SK-N-SH (cell line): ENCODE measurements at regions not wholly inside any gene's neighbourhood (a gene's known extent, or its start where the extent isn't known, plus 50 kb on each side); places are given as distances from the start of the nearest gene placed in this dataset.

ENCODE experiments used
- CTCF ChIA-PET: fragments of 300-600, 350-600 bp; formaldehyde crosslinking; extraction: SDS; loops from one replicate; lab custom pipeline; 2021; lab: Yijun Ruan, JAX
- POLR2A ChIA-PET: fragments of 350-600 bp; sonication (Branson Sonifier 250); formaldehyde crosslinking; extraction: SDS; loops from one replicate; lab custom pipeline; 2020; ENCODE audit warnings: antibody characterized with exemption, inconsistent platforms; lab: Yijun Ruan, JAX
- DNase-seq: peaks from one replicate; pipeline ENCODE4 v3.0.0; 2012
- H2AFZ ChIP-seq: fragments of 200-600 bp; sonication (generic); 2 replicates; pipeline ENCODE4 v1.8.1; 2016; ENCODE audit warnings: antibody characterized with exemption, mild to moderate bottlenecking, low read depth
- H3F3A ChIP-seq: fragments of 200-600 bp; sonication (generic); replicated peaks from 2 replicates; pipeline ENCODE3; 2016; ENCODE audit warnings: antibody characterized with exemption, mild to moderate bottlenecking; ENCODE audit not compliant: insufficient read depth
- H3K27ac ChIP-seq, 2 experiments: fragments of 200-500 bp in 1 of 2; fragments of 200-600 bp in 1 of 2; sonication (Bioruptor generic) in 1 of 2; sonication (generic), shearing (Covaris generic) in 1 of 2; 2 replicates each; pipeline versions ENCODE4 v1.5.1 to v1.6.1; 2014 to 2016; ENCODE audit warnings: low read depth in 2 of 2, inconsistent platforms in 1 of 2, low read length in 1 of 2, mild to moderate bottlenecking in 1 of 2, mixed read lengths in 1 of 2
- H3K27me3 ChIP-seq: fragments of 200-600 bp; sonication (generic), shearing (Covaris generic); 2 replicates; pipeline ENCODE4 v1.6.1; 2016; ENCODE audit warnings: mixed run types; ENCODE audit not compliant: insufficient read depth
- H3K36me3 ChIP-seq, 2 experiments: fragments of 200-500 bp in 1 of 2; fragments of 200-600 bp in 1 of 2; sonication (Bioruptor generic) in 1 of 2; sonication (generic) in 1 of 2; replicated peaks in 1 of 2; 2 replicates each; pipeline versions ENCODE3 to v1.5.1; 2014 to 2016; ENCODE audit warnings: low read length in 1 of 2, mild to moderate bottlenecking in 1 of 2; ENCODE audit not compliant: insufficient read depth in 2 of 2, control insufficient read depth in 1 of 2
- H3K4me1 ChIP-seq, 2 experiments: fragments of 200-500 bp in 1 of 2; fragments of 200-600 bp in 1 of 2; sonication (Bioruptor generic) in 1 of 2; sonication (generic), shearing (Covaris generic) in 1 of 2; 2 replicates each; pipeline versions ENCODE4 v1.5.1 to v1.6.1; 2014 to 2016; ENCODE audit warnings: low read depth in 1 of 2, low read length in 1 of 2, mixed run types in 1 of 2; ENCODE audit not compliant: insufficient read depth in 2 of 2, control insufficient read depth in 1 of 2
- H3K4me2 ChIP-seq: fragments of 200-600 bp; sonication (generic), shearing (Covaris generic); 2 replicates; pipeline ENCODE4 v1.6.1; 2017; ENCODE audit warnings: mixed run types
- H3K4me3 ChIP-seq, 2 experiments: fragments of 200-500 bp in 1 of 2; fragments of 200-600 bp in 1 of 2; sonication (Bioruptor generic) in 1 of 2; sonication (generic), shearing (Covaris generic) in 1 of 2; 2 replicates each; pipeline versions ENCODE4 v1.5.1 to v1.8.1; 2014 to 2016; ENCODE audit warnings: low read depth in 2 of 2, inconsistent platforms in 1 of 2, low read length in 1 of 2, mild to moderate bottlenecking in 1 of 2, mixed read lengths in 1 of 2, moderate library complexity in 1 of 2
- H3K79me2 ChIP-seq: fragments of 200-600 bp; sonication (generic); 2 replicates; pipeline ENCODE4 v1.8.1; 2017; ENCODE audit warnings: mild to moderate bottlenecking; ENCODE audit not compliant: insufficient read depth
- H3K9ac ChIP-seq: fragments of 200-600 bp; sonication (generic); 2 replicates; pipeline ENCODE4 v1.6.1; 2017; ENCODE audit warnings: mixed run types
- H3K9me2 ChIP-seq: fragments of 200-600 bp; sonication (generic); 2 replicates; pipeline ENCODE4 v1.6.1; 2017; ENCODE audit warnings: mixed run types
- H3K9me3 ChIP-seq: fragments of 200-600 bp; sonication (generic); 2 replicates; pipeline ENCODE4 v1.6.1; 2017; ENCODE audit warnings: mixed run types, mild to moderate bottlenecking, moderate library complexity
- H4K20me1 ChIP-seq: fragments of 200-600 bp; sonication (generic); 2 replicates; pipeline ENCODE4 v1.6.1; 2017; ENCODE audit warnings: mild to moderate bottlenecking, mixed run types; ENCODE audit not compliant: insufficient read depth
- ELF1 ChIP-seq: IDR thresholded peaks from 2 replicates; pipeline ENCODE4 v1.4.0; 2012
- EZH2phosphoT487 ChIP-seq: fragments of 200-600 bp; sonication (generic); IDR thresholded peaks from 2 replicates; pipeline ENCODE4 v1.6.1; 2017; ENCODE audit warnings: low read depth, mixed run types, mild to moderate bottlenecking, antibody characterized with exemption, moderate library complexity, borderline replicate concordance
- FOXJ3 ChIP-seq: sonication (generic); formaldehyde crosslinking; IDR thresholded peaks from 2 replicates; pipeline ENCODE4 v1.5.1; 2020; ENCODE audit warnings: mild to moderate bottlenecking, missing genetic modification reagents
- FOXM1 ChIP-seq: IDR thresholded peaks from 2 replicates; pipeline ENCODE4 v1.4.0; 2012; ENCODE audit warnings: low read depth, mild to moderate bottlenecking
- MXI1 ChIP-seq: IDR thresholded peaks from 2 replicates; pipeline ENCODE4 v1.6.1; 2012; ENCODE audit warnings: mild to moderate bottlenecking, low read depth, low read length, improper control_type of control experiment
- NFIC ChIP-seq: IDR thresholded peaks from 2 replicates; pipeline ENCODE4 v1.4.0; 2012; ENCODE audit warnings: borderline replicate concordance
- NRF1 ChIP-seq: IDR thresholded peaks from 2 replicates; pipeline ENCODE4 v1.6.1; 2012; ENCODE audit warnings: low read depth, mild to moderate bottlenecking, low read length
- RAD21 ChIP-seq: IDR thresholded peaks from 2 replicates; pipeline ENCODE4 v1.6.1; 2012; ENCODE audit warnings: mild to moderate bottlenecking, low read length
- REST ChIP-seq: IDR thresholded peaks from 2 replicates; pipeline ENCODE4 v1.6.1; 2012; ENCODE audit warnings: mild to moderate bottlenecking, low read depth, low read length, moderate library complexity
- RFX5 ChIP-seq: IDR thresholded peaks from 2 replicates; pipeline ENCODE4 v1.6.1; 2012; ENCODE audit warnings: mild to moderate bottlenecking, improper control_type of control experiment, low read length
- RXRA ChIP-seq: IDR thresholded peaks from 2 replicates; pipeline ENCODE4 v1.4.0; 2012; ENCODE audit warnings: low read depth, mild to moderate bottlenecking, borderline replicate concordance
- SMC3 ChIP-seq: IDR thresholded peaks from 2 replicates; pipeline ENCODE4 v1.6.1; 2012; ENCODE audit warnings: low read depth, low read length, improper control_type of control experiment
- TAF1 ChIP-seq: IDR thresholded peaks from 2 replicates; pipeline ENCODE4 v1.6.1; 2012; ENCODE audit warnings: low read depth, mild to moderate bottlenecking, low read length, moderate library complexity, borderline replicate concordance
- TCF12 ChIP-seq: IDR thresholded peaks from 2 replicates; pipeline ENCODE4 v1.4.0; 2012
- TEAD4 ChIP-seq: IDR thresholded peaks from 2 replicates; pipeline ENCODE4 v1.4.0; 2012; ENCODE audit warnings: mild to moderate bottlenecking, borderline replicate concordance; ENCODE audit not compliant: insufficient read depth
- USF2 ChIP-seq: fragments of 150-350 bp; IDR thresholded peaks from 2 replicates; pipeline ENCODE4 v1.6.1; 2017; ENCODE audit warnings: antibody characterized with exemption, low read length, low read depth, borderline replicate concordance
- ZBTB33 ChIP-seq: IDR thresholded peaks from 2 replicates; pipeline ENCODE4 v1.4.0; 2012; ENCODE audit warnings: low read depth, borderline replicate concordance
- whole genome bisulfite sequencing: methylation state at CpG from one replicate; pipeline ENCODE4 v1.1.6; 2017; ENCODE audit warnings: low lambda C conversion rate; 5-methylcytosine and 5-hydroxymethylcytosine counted together
- TF ChIP-seq, protein P1 (sequence below): IDR thresholded peaks from 2 replicates; pipeline ENCODE4 v1.4.0; 2012; ENCODE audit warnings: low read depth, borderline replicate concordance

DNA sequence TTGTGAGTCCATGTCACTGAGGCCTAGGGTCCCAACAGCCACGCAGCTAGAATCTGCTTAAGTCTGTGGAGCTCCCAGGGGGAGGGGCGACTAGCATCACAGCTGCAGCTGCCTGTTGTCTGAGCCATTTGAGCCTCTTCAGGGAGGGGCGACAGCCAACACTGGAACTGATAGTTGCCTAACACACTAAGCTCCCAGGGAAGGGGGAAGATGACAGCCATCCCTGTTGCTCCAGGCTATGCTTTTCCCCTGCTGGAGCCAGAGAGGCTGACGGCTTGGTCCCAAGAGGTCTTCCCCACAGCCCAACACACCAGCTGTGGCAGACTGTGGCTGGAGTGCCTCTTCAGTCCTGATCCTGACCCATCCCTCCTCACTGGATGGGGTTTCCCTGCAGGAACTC is 817.5 kb downstream of the NXPH1 start (continued):
- TF ChIP-seq NRF1 (no peak), EZH2phosphoT487 (no peak)

GRCh38 chr7:9264395-9264794 is 831.0 kb downstream of the NXPH1 start:
- no peak overlapping the region for H3K27ac ChIP-seq
- DNase-seq = no peak
- no peak overlapping the region for H3K9ac ChIP-seq
- CTCF ChIA-PET = no interaction called here
- no peaks in the 10 kb centered on the region for H3K27me3 ChIP-seq
- H4K20me1 ChIP-seq = no peaks in the 10 kb centered on the region
- peaks cover 10% of the 10 kb centered on the region; the same call in 1 of the 2 replicates for H3K9me3 ChIP-seq
- H3K4me2 ChIP-seq = no peak overlapping the region
- no peaks in the 10 kb centered on the region for H3K79me2 ChIP-seq
- H3K4me1 ChIP-seq = no peaks in the 10 kb centered on the region
- H3K4me3 ChIP-seq = no peak overlapping the region
- no peaks in the 10 kb centered on the region for H3K36me3 ChIP-seq
- POLR2A ChIA-PET = no interaction called here
- H3F3A ChIP-seq = no peaks in the 10 kb centered on the region
- H2AFZ ChIP-seq = no peak overlapping the region
- peak; percentile 19; the same call in 1 of the 2 replicates for TF ChIP-seq SMC3
- TF ChIP-seq, protein P1, sequence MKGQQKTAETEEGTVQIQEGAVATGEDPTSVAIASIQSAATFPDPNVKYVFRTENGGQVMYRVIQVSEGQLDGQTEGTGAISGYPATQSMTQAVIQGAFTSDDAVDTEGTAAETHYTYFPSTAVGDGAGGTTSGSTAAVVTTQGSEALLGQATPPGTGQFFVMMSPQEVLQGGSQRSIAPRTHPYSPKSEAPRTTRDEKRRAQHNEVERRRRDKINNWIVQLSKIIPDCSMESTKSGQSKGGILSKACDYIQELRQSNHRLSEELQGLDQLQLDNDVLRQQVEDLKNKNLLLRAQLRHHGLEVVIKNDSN = no peak
- no peak for TF ChIP-seq REST
- TF ChIP-seq MXI1 = no peak
- no peak for TF ChIP-seq EZH2phosphoT487
- no peak for TF ChIP-seq TCF12
- peak; percentile 68 for TF ChIP-seq RAD21
- no peak for TF ChIP-seq FOXM1
- TF ChIP-seq, all 33 proteins: peak for 2
- H3K9me2 ChIP-seq = peaks cover 7% of the 10 kb centered on the region; the same call in 1 of the 2 replicates
- 27% methylated on average over 3 of the region's 3 CpGs for WGBS

DNA sequence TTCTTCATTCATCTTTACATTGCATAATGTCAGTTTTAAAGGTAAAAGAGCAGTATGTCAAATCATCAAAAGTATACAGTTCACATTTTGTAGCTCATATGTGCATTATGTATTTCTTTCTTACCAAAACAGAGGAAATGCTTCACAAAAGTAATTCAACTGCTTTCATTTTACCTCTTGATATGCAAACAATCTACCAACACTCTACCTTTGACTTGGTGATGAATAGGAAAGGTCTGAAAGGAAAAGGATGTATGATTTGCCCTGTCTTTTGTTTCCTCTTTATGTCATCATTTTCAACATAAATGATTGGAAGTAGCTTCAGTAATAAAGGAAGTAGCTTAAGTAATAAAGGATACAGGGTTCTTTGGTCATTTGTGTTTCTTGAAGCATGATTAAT is 846.7 kb downstream of the NXPH1 start:
- Histone ChIP-seq H3K27me3 (no peaks in the 10 kb centered on the region), H4K20me1 (no peaks in the 10 kb centered on the region), H3K9me3 (no peaks in the 10 kb centered on the region; the same call in none of the 2 replicates), H3K4me3 (no peak overlapping the region), H3K36me3 (no peaks in the 10 kb centered on the region), H3K9me2 (no peaks in the 10 kb centered on the region), H3K4me1 (no peaks in the 10 kb centered on the region), H2AFZ (no peak overlapping the region), H3K79me2 (no peaks in the 10 kb centered on the region), H3F3A (no peaks in the 10 kb centered on the region), H3K9ac (no peak overlapping the region), H3K27ac (no peak overlapping the region), H3K4me2 (no peak overlapping the region)
- CTCF ChIA-PET = interaction anchor here (0.6 to 2.1 kb wide), 2 partner anchors 11 to 13 kb away, joined by 3 to 9 read pairs; no protein-coding TSS in a partner anchor
- DNase-seq = no peak
- POLR2A ChIA-PET = no interaction called here
- no peak for TF ChIP-seq USF2
- TF ChIP-seq ZBTB33 = no peak
- TF ChIP-seq NFIC = no peak
- no peak for TF ChIP-seq TCF12
- no peak for TF ChIP-seq MXI1
- no peak for TF ChIP-seq SMC3
- TF ChIP-seq TAF1 = no peak
- TF ChIP-seq RFX5 = no peak
- TF ChIP-seq RXRA = no peak
- TF ChIP-seq FOXM1 = no peak
- TF ChIP-seq TEAD4 = no peak
- TF ChIP-seq ELF1 = no peak
- no peak for TF ChIP-seq EZH2phosphoT487
- TF ChIP-seq FOXJ3 (CRISPR knock-in tag) = no peak
